GM18858 (cell line): ENCODE measurements at regions not wholly inside any gene's neighbourhood (a gene's known extent, or its start where the extent isn't known, plus 50 kb on each side); places are given as distances from the start of the nearest gene placed in this dataset.
"Not testable (repeated sequence)": the region's sequence is repeated elsewhere in the genome, so short reads cannot be mapped to it uniquely, and the experiment has no call there.

Source experiments
- ATAC-seq: cut with Tn5 transposase; IDR thresholded peaks from one replicate; pipeline ENCODE4 v1.9.1; 2021; ENCODE audit not compliant: unreplicated experiment

- no peak for ATAC-seq
Observed at GRCh38 chr12:84408936-84409335, 503.7 kb downstream of the SLC6A15 start.

GRCh38 chr12:84406720-84407119 lies 505.9 kb downstream of the SLC6A15 start:
- ATAC-seq: not testable (repeated sequence)

- no peak for ATAC-seq
Observed at GRCh38 chr12:84397846-84398245, 514.8 kb downstream of the SLC6A15 start.

- ATAC-seq: no peak
Observed at GRCh38 chr12:84397263-84397662, 515.3 kb downstream of the SLC6A15 start.

- ATAC-seq: not testable (repeated sequence)
Observed at GRCh38 chr12:84391176-84391575, 521.4 kb downstream of the SLC6A15 start.

GRCh38 chr12:84384384-84384783 lies 528.2 kb downstream of the SLC6A15 start:
- ATAC-seq: no peak

GRCh38 chr12:84382486-84382885 lies 530.1 kb downstream of the SLC6A15 start:
- ATAC-seq: not testable (repeated sequence)

- ATAC-seq: no peak
Observed at GRCh38 chr12:84376320-84376719, 536.3 kb downstream of the SLC6A15 start.

GRCh38 chr12:84375449-84376170 lies 537.0 kb downstream of the SLC6A15 start:
- ATAC-seq: no peak

- ATAC-seq: no peak
Observed at GRCh38 chr12:84362552-84362897, 550.1 kb downstream of the SLC6A15 start.

- ATAC-seq: no peak
Observed at GRCh38 chr12:84361651-84362551, 550.7 kb downstream of the SLC6A15 start.

GRCh38 chr12:84357314-84357713 lies 555.3 kb downstream of the SLC6A15 start:
- no peak for ATAC-seq

- no peak for ATAC-seq
Observed at GRCh38 chr12:84356224-84356623, 556.4 kb downstream of the SLC6A15 start.

- ATAC-seq: no peak
Observed at GRCh38 chr12:84355561-84355960, 557.0 kb downstream of the SLC6A15 start.

GRCh38 chr12:84348582-84348981 lies 564.0 kb downstream of the SLC6A15 start:
- no peak for ATAC-seq

GRCh38 chr12:84341467-84342193 lies 571.0 kb downstream of the SLC6A15 start:
- no peak for ATAC-seq

- ATAC-seq: no peak
Observed at GRCh38 chr12:84336231-84336630, 576.4 kb downstream of the SLC6A15 start.

- ATAC-seq: no peak
Observed at GRCh38 chr12:84329938-84330337, 582.7 kb downstream of the SLC6A15 start.

GRCh38 chr12:84315926-84316325 lies 596.7 kb downstream of the SLC6A15 start:
- ATAC-seq: no peak

GRCh38 chr12:84313323-84313675 lies 599.3 kb downstream of the SLC6A15 start:
- no peak for ATAC-seq

GRCh38 chr12:84308211-84308610 lies 604.4 kb downstream of the SLC6A15 start:
- no peak for ATAC-seq

GRCh38 chr12:84305144-84305543 lies 607.5 kb downstream of the SLC6A15 start:
- ATAC-seq: no peak
